GM12865 (cell line): ENCODE measurements at regions not wholly inside any gene's neighbourhood (a gene's known extent, or its start where the extent isn't known, plus 50 kb on each side); places are given as distances from the start of the nearest gene placed in this dataset.

Experiments
- DNase-seq: peaks from one replicate; pipeline ENCODE4 v3.0.0; 2010; ENCODE audit warnings: low read depth
- H3K4me3 ChIP-seq: 2 replicates; pipeline ENCODE4 v1.5.1; 2011; ENCODE audit warnings: mild to moderate bottlenecking, low read depth, low read length, control low read depth
- CTCF ChIP-seq: IDR thresholded peaks from 2 replicates; pipeline ENCODE4 v1.5.1; 2011; ENCODE audit warnings: low read length, control low read depth, low read depth, inconsistent platforms; ENCODE audit not compliant: insufficient read depth; ENCODE audit errors: missing control alignments

GRCh38 chr17:72175787-72176515, 55.1 kb downstream of the SOX9 start:
- TF ChIP-seq CTCF: no peak
- no peak for DNase-seq
- no peak overlapping the region for H3K4me3 ChIP-seq

- no peak for TF ChIP-seq CTCF
- DNase-seq: no peak
- H3K4me3 ChIP-seq: no peak overlapping the region
Measured at GRCh38 chr17:72176516-72176851, 55.7 kb downstream of the SOX9 start.

- DNase-seq: no peak
- TF ChIP-seq CTCF: no peak
- H3K4me3 ChIP-seq: no peak overlapping the region
Measured at GRCh38 chr17:72176951-72177660, 56.3 kb downstream of the SOX9 start.

GRCh38 chr17:72177738-72178137, 56.9 kb downstream of the SOX9 start:
- H3K4me3 ChIP-seq: no peak overlapping the region

GRCh38 chr17:72182371-72182873, 61.6 kb downstream of the SOX9 start:
- DNase-seq: no peak
- no peak for TF ChIP-seq CTCF
- H3K4me3 ChIP-seq: no peak overlapping the region

More at GRCh38 chr17:72177738-72178137, 56.9 kb downstream of the SOX9 start:
- no peak for TF ChIP-seq CTCF
- DNase-seq: no peak

- no peak for TF ChIP-seq CTCF
- no peak overlapping the region for H3K4me3 ChIP-seq
- DNase-seq: no peak
Measured at GRCh38 chr17:72183194-72183685, 62.4 kb downstream of the SOX9 start.
